H1 (cell line): ENCODE measurements at regions not wholly inside any gene's neighbourhood (a gene's known extent, or its start where the extent isn't known, plus 50 kb on each side); places are given as distances from the start of the nearest gene placed in this dataset.

Source experiments
- GABPA ChIP-seq: IDR thresholded peaks from 2 replicates; pipeline ENCODE4 v1.6.1; 2011; ENCODE audit warnings: mild to moderate bottlenecking, low read length, moderate library complexity, borderline replicate concordance; ENCODE audit not compliant: insufficient read depth
- HDAC2 ChIP-seq, 2 experiments: fragments of 300-600 bp in 1 of 2; sonication (generic) in 1 of 2; IDR thresholded peaks; 2 replicates each; pipeline ENCODE4 v1.6.1; 2011 to 2012; ENCODE audit warnings: low read depth in 2 of 2, low read length in 2 of 2, mild to moderate bottlenecking in 2 of 2, moderate library complexity in 2 of 2, borderline replicate concordance in 1 of 2, inconsistent platforms in 1 of 2
- NANOG ChIP-seq: IDR thresholded peaks from 2 replicates; pipeline ENCODE4 v1.6.1; 2011; ENCODE audit warnings: low read length, low read depth, mild to moderate bottlenecking, inconsistent platforms; ENCODE audit not compliant: insufficient read depth, poor library complexity, severe bottlenecking
- SP2 ChIP-seq: IDR thresholded peaks from 2 replicates; pipeline ENCODE4 v1.6.1; 2012; ENCODE audit warnings: mild to moderate bottlenecking, low read length, inconsistent platforms

DNA sequence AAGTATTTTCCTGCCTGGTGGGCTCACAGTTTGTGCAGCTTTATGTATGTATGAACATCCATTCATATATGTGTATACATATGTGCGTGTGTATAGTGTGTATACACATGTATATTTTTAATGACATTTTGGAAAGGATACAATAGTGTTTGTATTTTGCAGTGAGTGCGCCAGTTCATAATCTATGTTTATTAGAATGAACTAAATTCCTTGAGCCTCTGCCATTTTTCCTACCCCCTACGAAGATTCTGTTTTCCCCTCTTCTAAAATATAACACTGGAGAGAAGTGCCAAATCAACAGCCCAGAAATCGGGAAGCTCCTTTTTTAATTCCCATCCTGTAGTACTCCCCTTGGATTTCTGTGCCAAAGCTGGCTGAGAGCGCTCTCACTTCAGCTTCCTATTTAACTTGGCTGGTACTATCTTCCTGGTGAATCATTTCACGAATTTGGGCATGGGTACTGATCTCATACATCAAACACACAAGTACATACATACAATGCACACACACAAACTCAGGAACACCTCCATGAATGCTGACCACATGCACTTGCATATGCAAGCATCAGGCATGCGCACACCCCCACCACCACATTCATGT is 578.4 kb upstream of the WWC1 start (continued):
- TF ChIP-seq NANOG (no peak), HDAC2 (IDR thresholded peaks at IDR 0.05; ENCODE audit: borderline replicate concordance in 1 of 2, low read depth in 2 of 2, low read length in 2 of 2) (no peak), SP2 (no peak), GABPA (no peak)
